NCI-H82 treated with DMSO at 0.1 percent for 48 hours (cell line): ENCODE measurements at regions not wholly inside any gene's neighbourhood (a gene's known extent, or its start where the extent isn't known, plus 50 kb on each side); places are given as distances from the start of the nearest gene placed in this dataset.
"Not testable (repeated sequence)": the region's sequence is repeated elsewhere in the genome, so short reads cannot be mapped to it uniquely, and the experiment has no call there.

Source experiments
- DNase-seq: peaks from one replicate; lab custom pipeline; 2025; ENCODE audit not compliant: unreplicated experiment; lab: John Stamatoyannopoulos, UW

DNA sequence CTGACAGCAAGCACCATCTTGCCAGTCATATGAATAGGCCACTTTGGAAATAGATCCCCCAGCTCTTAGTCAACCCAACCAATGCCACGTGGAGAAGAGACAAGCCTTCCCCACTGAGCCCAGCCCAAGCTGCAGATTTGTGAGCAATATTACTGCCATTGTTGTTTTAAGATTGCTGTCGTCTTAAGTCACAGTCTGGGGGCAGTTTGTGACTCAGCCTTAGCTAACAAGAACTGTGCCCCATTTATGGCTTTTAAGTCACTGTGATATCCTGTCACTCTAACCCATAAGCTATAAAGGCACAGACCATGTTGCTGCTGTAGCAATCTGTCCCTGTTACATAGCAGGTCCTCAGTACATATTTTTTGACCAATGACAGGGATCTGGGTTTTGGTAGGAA is 464.2 kb downstream of the MED13L start:
- no peak for DNase-seq

GRCh38 chr12:115811929-115812328 is 465.6 kb downstream of the MED13L start:
- DNase-seq, result no peak

DNA sequence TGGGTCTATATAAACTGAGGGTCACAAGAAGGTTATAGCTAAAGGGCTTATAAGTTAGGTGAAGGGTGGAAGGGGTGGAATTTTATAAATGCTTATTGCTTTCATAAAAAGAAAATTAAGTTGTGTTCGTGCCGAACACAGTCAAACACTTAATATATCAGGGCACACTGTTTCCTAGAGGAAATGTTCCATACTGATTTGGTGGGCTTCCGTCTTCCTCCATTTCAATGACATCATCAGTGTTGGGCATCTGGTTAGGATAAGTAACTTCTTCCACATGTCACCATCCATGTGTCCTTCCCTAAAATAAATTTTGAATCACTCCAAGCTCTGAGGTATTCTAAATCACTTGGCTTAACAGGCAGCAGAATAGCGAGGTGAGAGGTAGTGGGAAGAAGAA is 466.4 kb downstream of the MED13L start:
- DNase-seq, result no peak

DNA sequence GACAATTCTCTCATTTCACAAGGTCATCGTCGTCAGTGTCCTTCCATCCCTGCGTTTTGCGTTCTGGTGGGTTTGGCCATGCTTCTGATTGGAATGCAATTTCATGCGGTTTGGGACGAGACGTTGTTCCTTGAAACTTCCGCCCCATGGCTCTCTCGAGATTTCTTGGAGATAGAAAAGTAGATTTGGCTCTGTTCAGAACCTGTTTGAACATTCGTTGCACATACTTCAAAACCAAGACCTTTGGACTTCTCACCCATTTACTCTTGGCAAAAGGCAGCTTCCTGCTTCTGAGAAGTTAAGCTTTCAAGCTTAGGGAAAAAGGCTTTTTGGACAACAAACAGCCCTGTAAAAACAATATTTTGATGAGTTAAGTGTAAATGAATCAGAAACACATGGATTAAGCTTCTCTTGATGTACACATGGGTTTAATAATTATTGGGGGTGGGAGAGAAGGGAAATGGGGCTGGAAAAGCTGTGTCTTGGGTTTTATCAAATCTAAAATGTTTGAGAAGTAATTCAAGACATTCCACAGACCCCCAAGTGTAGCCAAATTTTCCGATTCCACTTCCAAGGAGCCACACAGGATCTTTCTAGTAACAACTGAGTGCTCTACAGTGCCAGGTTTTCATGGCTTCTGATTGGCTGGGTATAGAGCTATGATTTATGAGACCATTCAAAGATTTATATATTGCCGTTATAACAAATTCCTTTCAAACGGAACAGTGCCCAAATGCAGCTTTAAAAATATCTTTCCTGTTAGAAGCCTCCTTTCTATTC is 467.2 kb downstream of the MED13L start:
- DNase-seq, result no peak

GRCh38 chr12:115806000-115806399 is 471.5 kb downstream of the MED13L start:
- no peak for DNase-seq

GRCh38 chr12:115802767-115803166 is 474.7 kb downstream of the MED13L start:
- no peak for DNase-seq

DNA sequence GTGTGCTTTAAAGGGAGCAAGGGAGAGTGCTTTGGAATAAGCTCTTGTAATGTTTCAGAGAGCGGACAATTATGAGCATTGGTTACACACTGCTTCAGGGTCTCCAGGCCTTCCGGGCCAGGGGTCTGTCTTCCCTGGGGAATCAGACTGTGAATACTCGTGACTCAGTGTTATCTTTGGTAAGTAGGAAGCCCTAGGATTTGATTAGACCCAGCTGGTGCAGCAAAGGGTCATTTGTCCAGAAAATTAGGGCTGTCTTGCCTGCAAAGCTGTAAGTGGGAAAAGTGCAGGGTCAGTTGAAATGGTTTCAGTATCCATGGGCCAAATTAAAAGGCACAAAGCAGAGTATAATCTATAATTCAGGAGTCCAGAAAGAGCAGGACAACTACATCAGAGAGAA is 475.6 kb downstream of the MED13L start:
- no peak for DNase-seq

DNA sequence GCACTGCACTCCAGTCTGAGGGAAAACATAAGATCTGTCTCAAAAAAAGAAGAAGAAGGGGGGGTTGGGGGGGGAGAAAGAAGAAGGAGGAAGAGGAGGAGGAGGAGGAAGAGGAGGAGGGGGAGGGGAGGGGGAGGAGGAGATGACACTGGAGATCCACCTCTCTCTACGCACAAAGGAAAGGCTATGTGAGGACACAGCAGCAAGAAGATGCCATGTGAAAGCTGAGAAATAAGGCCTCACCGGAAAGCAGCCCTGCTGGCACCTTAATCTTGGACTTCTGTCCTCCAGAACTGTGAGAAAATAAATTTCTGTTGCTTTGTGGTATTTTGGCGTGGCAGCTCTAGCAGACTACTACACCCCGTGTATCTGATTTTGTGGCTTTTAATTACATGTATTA is 477.9 kb downstream of the MED13L start:
- DNase-seq, result no peak

GRCh38 chr12:115798309-115798917 is 479.1 kb downstream of the MED13L start:
- no peak for DNase-seq

DNA sequence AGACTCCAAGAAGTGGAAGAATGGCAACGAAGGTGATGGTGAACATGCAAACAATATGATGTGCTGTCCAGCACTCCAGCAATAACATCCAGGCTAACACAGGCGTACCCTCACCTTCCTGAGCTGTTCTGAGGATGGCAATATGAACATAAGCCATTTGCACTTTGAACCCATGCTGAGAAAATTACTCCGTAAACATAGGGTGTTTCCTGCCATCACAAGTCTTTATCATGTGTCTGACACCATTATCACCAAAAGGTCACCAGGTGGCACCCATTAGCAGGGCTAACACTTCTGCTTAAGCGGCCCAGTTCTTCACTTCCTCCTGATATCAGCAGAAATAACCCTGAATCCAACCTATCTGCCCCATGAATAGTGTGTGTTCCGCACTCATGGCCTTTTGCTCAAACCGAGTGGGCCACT is 482.8 kb downstream of the MED13L start:
- DNase-seq, result peak; percentile 7

DNA sequence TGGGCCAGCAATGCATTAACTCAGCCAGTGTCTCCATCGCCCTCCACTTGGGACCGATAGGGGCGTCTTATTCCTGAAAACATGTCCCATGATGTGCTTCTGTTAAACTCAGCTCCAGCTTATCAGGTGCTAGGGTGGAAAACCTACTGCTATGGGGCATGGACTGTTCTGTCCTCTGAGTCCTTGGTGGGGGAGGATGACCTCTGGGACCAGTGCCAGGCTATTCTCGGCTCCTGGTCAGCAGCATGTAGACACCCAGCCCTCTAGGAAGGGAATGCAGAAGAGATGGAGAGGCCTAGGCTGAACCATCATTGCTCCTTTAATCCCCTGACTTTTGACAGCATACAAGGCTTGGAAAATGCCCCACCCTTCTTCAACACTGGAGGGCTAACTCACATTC is 486.2 kb downstream of the MED13L start:
- DNase-seq, result no peak

- no peak for DNase-seq
Observed at GRCh38 chr12:115790526-115790925, 487.0 kb downstream of the MED13L start.

GRCh38 chr12:115786490-115786889 is 491.0 kb downstream of the MED13L start:
- not testable (repeated sequence) for DNase-seq

DNA sequence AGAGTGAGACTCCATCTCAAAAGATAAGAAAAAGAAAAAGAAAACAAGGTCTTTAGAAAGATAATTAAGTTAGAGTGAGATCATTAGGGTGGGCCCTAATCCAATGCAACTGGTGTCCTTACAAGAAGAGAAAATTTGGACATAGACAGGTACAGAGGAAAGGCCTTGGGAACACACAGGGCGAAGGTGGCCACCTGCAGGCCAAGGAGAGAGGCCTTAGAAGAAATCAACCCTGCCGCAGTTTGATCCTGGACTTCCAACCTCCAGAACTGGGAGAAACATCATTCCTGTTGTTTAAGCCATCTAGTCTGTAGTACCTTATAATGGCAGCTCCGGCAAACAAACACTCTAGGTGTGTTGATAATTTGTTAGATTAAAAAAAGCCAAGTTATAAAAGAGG is 491.9 kb downstream of the MED13L start:
- no peak for DNase-seq

DNA sequence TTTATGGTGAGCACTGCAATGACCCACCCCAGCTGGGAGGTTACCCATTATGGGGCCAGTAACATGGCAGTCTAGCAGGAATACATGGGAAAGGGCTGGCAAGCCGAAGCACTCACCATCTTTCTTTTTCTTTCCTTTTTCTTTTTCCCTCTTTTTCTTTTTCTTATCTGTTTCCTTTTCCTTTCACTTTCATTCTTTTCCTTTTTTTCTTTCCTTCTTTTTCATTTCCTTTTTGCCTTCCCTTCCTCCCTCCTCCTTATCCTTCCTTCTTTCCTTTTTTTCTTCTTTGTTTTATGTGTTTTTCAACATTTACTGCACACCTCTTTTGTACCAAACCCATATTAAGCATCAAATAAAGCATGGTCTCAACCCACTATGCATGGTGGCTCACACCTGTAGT is 501.1 kb downstream of the MED13L start:
- DNase-seq, result no peak

GRCh38 chr12:115774148-115774895 is 503.2 kb downstream of the MED13L start:
- DNase-seq, result no peak

DNA sequence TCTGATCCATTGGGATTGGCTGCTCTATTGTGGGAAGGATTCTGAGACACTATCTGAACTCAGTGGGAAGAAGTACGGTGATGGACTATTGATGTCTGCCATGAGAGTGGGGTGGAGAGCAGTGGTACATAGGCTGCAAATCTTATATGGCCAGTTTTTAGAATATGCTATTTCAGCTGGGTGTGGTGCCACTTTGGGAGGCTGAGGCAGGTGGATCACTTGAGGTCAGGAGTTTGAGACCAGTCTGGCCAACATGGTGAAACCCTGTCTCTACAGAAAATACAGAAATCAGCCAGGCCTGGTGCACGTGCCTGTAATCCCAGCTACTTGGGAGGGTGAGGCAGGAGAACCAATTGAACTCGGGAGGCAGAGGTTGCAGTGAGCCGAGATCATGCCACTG is 505.9 kb downstream of the MED13L start:
- DNase-seq, result no peak

DNA sequence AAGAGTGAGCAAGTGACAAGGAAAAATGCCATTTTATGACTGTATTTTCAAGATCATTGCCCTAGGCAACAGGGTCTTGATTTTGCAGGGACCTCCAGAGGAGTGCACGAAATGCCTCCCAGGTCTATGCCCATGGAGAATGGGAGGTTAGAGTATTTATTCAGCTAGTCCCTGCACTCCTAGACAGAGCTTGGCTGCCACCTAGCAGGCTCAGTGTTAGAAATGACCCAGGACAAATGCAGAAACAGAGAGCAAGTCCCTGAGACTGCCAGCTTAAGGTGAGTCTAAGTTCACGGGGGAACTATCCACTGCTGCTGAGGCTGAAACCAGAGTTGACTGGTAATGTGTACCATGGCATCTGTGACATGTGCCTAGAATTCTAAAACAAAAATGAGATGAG is 506.4 kb downstream of the MED13L start:
- DNase-seq, result peak; percentile 5

- no peak for DNase-seq
Observed at GRCh38 chr12:115770643-115771042, 506.9 kb downstream of the MED13L start.

DNA sequence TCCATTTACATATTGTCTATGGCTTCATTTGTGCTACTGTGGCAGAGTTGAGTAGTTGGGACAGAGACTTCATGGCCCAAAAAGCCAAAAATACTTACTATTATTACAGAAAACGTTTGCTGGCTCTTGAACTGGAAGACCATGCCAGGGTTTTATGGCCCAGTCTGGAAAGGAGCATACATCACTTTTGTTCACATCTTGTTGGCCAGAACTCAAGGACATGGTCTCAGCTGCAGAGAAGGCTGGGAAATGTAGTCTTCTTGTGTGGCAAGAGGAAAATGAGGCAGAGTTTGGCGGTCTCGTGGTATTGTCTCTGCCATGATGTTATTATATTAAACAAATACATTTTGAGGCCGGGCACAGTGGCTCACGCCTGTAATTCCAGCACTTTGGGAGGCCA is 509.6 kb downstream of the MED13L start:
- no peak for DNase-seq

DNA sequence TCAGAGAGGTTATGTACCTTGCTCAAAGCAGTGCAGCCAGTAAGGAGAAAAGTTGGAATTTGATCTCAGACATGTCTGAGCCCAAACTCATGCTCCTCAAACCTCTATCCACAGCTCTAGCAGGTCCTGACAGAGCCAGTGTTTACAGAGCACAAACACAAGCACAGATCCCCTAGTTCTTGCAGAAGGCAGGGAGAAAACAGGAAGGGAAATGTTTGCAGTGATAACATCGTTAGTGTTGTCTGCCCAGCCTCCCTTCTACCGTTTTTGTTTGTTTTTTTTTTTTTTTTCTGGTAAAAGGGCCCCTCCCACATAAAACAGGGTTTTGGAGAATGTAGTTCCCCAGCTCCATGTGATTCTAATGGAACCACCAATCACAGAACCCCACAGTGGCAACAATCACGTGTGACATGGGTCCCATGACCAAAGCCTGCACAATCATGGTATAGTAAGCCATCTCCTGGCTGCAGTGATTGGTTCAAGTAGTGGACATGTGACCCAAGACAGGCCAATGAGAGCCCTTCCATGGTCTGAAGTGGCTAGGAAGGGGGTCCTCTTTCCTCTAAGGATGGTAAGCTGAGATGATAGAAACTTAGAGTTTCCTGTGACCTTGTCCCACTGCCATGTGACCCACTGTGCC is 513.4 kb downstream of the MED13L start:
- no peak for DNase-seq

DNA sequence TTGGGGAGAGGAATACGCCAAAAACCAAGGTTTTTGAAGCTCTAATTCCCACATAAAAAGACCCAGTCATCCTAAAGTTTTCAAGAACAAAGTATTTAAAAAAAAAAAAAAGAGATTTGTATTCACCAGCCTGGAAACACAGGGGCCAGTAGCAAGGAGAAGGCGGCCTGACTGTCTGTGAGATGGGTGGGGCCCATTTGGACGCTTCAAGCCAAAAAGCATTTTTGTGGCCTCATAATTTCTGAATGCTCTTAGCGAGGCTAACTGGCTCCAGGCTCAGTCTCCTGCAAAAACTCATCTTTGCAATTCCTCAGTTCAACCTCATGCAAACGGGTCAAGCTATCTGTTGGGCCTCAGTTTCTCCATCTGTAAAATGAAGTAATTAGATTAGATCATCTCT is 514.1 kb downstream of the MED13L start:
- no peak for DNase-seq
